WERI-Rb-1 (cell line): ENCODE measurements at regions not wholly inside any gene's neighbourhood (a gene's known extent, or its start where the extent isn't known, plus 50 kb on each side); places are given as distances from the start of the nearest gene placed in this dataset.

Experiments used
- DNase-seq: peaks from one replicate; pipeline ENCODE4 v3.0.0-alpha.2; 2020
- H3K27ac ChIP-seq: fragments of 250-450 bp; sonication (Bioruptor Pico); 2 replicates; pipeline ENCODE4 v1.5.1; 2020; ENCODE audit warnings: mild to moderate bottlenecking, moderate library complexity
- H3K27me3 ChIP-seq: fragments of 250-450 bp; sonication (Bioruptor Pico); 2 replicates; pipeline ENCODE4 v1.5.1; 2021; ENCODE audit warnings: mild to moderate bottlenecking, low read depth, moderate library complexity; ENCODE audit not compliant: insufficient read depth, severe bottlenecking
- H3K36me3 ChIP-seq: fragments of 250-450 bp; sonication (Bioruptor Pico); 2 replicates; pipeline ENCODE4 v1.5.1; 2020; ENCODE audit warnings: mild to moderate bottlenecking, moderate library complexity
- H3K4me3 ChIP-seq: 2 replicates; pipeline ENCODE4 v1.5.1; 2011; ENCODE audit warnings: low read depth, mild to moderate bottlenecking, control low read depth, low read length
- H3K9me3 ChIP-seq: fragments of 250-450 bp; sonication (Bioruptor Pico); 2 replicates; pipeline ENCODE4 v1.5.1; 2021; ENCODE audit warnings: mild to moderate bottlenecking, moderate library complexity; ENCODE audit not compliant: severe bottlenecking
- CTCF ChIP-seq: IDR thresholded peaks from 2 replicates; pipeline ENCODE4 v1.5.1; 2011; ENCODE audit warnings: low read depth, mild to moderate bottlenecking, control low read depth, inconsistent platforms, low read length

GRCh38 chr2:34831096-34831495 is 1232.0 kb upstream of the FAM98A start:
- no peaks in the 10 kb centered on the region for H3K27me3 ChIP-seq
- H3K9me3 ChIP-seq, result no peaks in the 10 kb centered on the region
- no peak overlapping the region for H3K27ac ChIP-seq
- no peak overlapping the region for H3K4me3 ChIP-seq
- no peaks in the 10 kb centered on the region for H3K36me3 ChIP-seq
- DNase-seq, result no peak
- no peak for TF ChIP-seq CTCF

GRCh38 chr2:34828481-34828880 is 1229.4 kb upstream of the FAM98A start:
- Histone ChIP-seq H3K9me3 (no peaks in the 10 kb centered on the region), H3K27me3 (no peaks in the 10 kb centered on the region), H3K4me3 (no peak overlapping the region), H3K36me3 (no peaks in the 10 kb centered on the region), H3K27ac (no peak overlapping the region)
- DNase-seq, result no peak
- TF ChIP-seq CTCF, result no peak

- Histone ChIP-seq H3K9me3 (no peaks in the 10 kb centered on the region), H3K27me3 (no peaks in the 10 kb centered on the region), H3K4me3 (no peak overlapping the region), H3K36me3 (no peaks in the 10 kb centered on the region), H3K27ac (no peak overlapping the region)
- TF ChIP-seq CTCF, result no peak
- no peak for DNase-seq
Observed at GRCh38 chr2:34827398-34827797, 1228.3 kb upstream of the FAM98A start.

GRCh38 chr2:34825686-34826085 is 1226.6 kb upstream of the FAM98A start:
- Histone ChIP-seq H3K27me3 (no peaks in the 10 kb centered on the region), H3K27ac (no peak overlapping the region), H3K9me3 (no peaks in the 10 kb centered on the region), H3K4me3 (no peak overlapping the region), H3K36me3 (no peaks in the 10 kb centered on the region)
- no peak for TF ChIP-seq CTCF
- DNase-seq, result no peak

- H3K36me3 ChIP-seq, result no peaks in the 10 kb centered on the region
- H3K27ac ChIP-seq, result no peak overlapping the region
- no peak overlapping the region for H3K4me3 ChIP-seq
- no peak for TF ChIP-seq CTCF
- H3K27me3 ChIP-seq, result no peaks in the 10 kb centered on the region
- no peaks in the 10 kb centered on the region for H3K9me3 ChIP-seq
- no peak for DNase-seq
Observed at GRCh38 chr2:34822616-34823015, 1223.5 kb upstream of the FAM98A start.

GRCh38 chr2:34815052-34815741 is 1216.1 kb upstream of the FAM98A start:
- H3K4me3 ChIP-seq, result no peak overlapping the region
- H3K36me3 ChIP-seq, result no peaks in the 10 kb centered on the region
- H3K27me3 ChIP-seq, result no peaks in the 10 kb centered on the region
- TF ChIP-seq CTCF, result no peak
- DNase-seq, result no peak
- no peaks in the 10 kb centered on the region for H3K9me3 ChIP-seq
- no peak overlapping the region for H3K27ac ChIP-seq
